ENCODE measurements at regions not wholly inside any gene's neighbourhood (a gene's known extent, or its start where the extent isn't known, plus 50 kb on each side); places are given as distances from the start of the nearest gene placed in this dataset.
A peak's percentile ranks its signal among the peaks of the same experiment; 100 is the strongest.

DNA sequence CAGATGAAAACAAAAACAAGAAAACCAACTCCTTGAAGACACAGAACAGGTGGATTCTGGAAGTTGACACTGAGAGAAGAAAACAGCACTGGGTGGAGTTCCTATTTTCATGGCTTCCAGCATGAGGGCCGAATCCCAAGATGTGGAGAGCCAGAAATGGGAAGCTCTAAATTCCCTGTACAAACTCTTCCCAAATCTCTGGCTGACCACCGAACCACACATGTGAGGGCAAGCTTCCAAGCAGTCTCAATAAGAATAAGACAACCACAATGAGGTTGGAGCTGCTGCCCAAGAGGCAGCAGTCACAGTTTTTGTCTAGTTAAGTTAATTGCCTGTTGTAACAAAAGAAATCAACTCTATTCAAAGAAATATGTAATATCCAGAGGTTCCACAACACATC is 339.3 kb upstream of the SLC30A5 start:
- TF ChIP-seq JUND (IDR thresholded peaks at IDR 0.05; ENCODE audit: low read depth): no peak
- in situ Hi-C loops (cut with HindIII; ENCODE audit: low pct_unique_long_range_greater_than_20kb, low sequenced_read_pairs): no loop called here
- no peak for DNase-seq (ENCODE audit: low read depth in 1 of 2, low spot score in 1 of 2)

GRCh38 chr5:68755293-68755692 is 338.5 kb upstream of the SLC30A5 start:
- no peak for DNase-seq (ENCODE audit: low read depth in 1 of 2, low spot score in 1 of 2)
- in situ Hi-C loops (cut with HindIII; ENCODE audit: low pct_unique_long_range_greater_than_20kb, low sequenced_read_pairs): no loop called here
- TF ChIP-seq JUND (IDR thresholded peaks at IDR 0.05; ENCODE audit: low read depth): no peak

GRCh38 chr5:68757006-68757405 is 336.8 kb upstream of the SLC30A5 start:
- in situ Hi-C loops (cut with HindIII; ENCODE audit: low pct_unique_long_range_greater_than_20kb, low sequenced_read_pairs): no loop called here
- TF ChIP-seq JUND (IDR thresholded peaks at IDR 0.05; ENCODE audit: low read depth): no peak
- no peak for DNase-seq (ENCODE audit: low read depth in 1 of 2, low spot score in 1 of 2)

DNA sequence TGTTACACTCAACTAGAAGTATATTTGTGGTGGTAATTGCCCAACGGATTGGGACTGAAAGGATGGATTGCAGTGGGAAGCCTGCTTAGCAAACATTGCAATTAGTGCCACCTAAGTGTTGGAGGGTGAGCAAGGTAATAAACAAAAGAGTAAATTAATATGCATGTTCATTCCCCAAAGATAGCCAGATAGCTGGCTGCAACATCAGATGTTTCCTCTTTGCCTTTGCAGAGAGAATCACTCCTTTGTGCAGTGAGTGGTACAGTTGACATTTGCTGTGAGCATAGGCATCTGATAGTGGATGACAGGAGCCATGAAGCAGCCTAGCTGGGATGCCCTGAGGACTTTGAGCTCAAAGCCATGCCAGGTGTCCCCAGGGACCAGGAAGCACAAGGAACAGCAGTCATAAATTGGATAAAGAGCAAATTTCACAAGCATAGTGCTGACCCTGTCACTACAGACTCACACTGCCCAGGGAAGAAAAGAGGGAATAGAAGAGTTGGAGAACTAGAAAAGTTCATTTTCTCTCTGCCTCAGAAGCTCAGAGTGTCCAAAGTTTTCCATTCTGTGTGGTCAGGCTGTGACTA is 336.1 kb upstream of the SLC30A5 start:
- TF ChIP-seq JUND (IDR thresholded peaks at IDR 0.05; ENCODE audit: low read depth): no peak
- in situ Hi-C loops (cut with HindIII; ENCODE audit: low pct_unique_long_range_greater_than_20kb, low sequenced_read_pairs): no loop called here
- DNase-seq (ENCODE audit: low read depth in 1 of 2, low spot score in 1 of 2): peak in 1 of 2 experiments; percentile 22

DNA sequence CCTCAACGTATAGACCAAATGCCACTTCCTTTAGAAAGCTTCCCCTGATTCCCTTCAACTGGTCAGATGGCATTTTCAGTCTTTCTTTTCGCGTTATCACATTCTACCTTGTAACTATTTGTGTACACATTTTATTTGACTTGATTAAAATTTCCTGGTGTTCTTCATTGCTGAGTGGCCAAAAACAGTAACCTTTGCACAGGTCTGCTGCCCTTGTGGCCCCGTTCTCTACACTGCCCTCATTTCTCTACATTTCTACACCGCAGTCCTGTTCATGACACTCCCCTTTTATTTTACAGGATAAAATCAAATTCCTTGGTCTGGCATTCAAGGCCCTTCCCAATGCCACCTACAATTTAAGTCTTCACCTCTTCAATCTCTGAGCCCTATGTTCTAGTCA is 334.2 kb upstream of the SLC30A5 start:
- TF ChIP-seq JUND (IDR thresholded peaks at IDR 0.05; ENCODE audit: low read depth): no peak
- in situ Hi-C loops (cut with HindIII; ENCODE audit: low pct_unique_long_range_greater_than_20kb, low sequenced_read_pairs): no loop called here
- no peak for DNase-seq (ENCODE audit: low read depth in 1 of 2, low spot score in 1 of 2)

DNA sequence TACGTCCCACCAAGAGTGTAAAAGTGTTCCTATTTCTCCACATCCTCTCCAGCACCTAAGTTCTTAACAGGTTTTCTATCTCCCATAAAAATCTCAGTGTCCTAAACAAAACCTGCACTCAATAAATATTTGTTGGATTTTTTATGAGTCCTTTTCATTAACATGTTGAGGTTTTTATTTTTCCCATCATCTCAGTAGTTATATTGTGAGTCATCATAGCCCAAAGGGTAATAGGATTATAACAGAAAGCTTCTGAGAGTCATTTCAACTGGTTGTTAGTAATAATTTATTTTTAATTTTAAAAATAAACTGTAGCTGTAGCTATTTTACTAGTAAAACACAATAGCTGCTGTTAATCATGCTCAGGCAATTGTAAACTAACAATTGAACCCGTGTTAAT is 331.6 kb upstream of the SLC30A5 start:
- 0 out of 2 replicates have a peak, but pooled peaks have one; percentile 19 for TF ChIP-seq JUND (IDR thresholded peaks at IDR 0.05; ENCODE audit: low read depth)
- in situ Hi-C loops (cut with HindIII; ENCODE audit: low pct_unique_long_range_greater_than_20kb, low sequenced_read_pairs): no loop called here
- peak in 1 of 2 experiments; percentile 13 for DNase-seq (ENCODE audit: low read depth in 1 of 2, low spot score in 1 of 2)

DNA sequence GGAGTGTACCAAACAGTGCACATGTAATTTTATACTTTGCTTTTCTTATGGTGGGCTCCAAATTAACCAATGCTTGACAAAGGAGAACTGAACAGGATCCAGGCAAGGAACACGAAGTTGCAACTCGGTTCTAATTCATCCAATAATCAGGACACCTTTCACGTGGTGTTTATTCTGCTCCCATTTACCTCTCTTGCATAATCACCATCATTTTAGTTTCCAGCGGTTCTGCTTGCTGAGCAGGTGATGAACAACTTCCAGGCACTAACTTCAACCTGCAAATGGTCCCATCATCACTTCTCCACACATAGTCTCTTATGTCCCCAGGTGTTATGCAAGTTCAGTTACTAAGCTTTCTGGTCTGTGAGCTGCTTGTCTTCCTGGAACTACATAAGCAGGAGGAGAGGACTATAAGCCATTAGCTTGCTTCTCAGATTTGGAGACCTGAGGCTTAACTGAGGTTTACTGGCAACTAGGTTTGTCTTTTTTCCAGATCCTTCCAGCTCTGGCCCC is 326.8 kb upstream of the SLC30A5 start:
- in situ Hi-C loops (cut with HindIII; ENCODE audit: low pct_unique_long_range_greater_than_20kb, low sequenced_read_pairs): no loop called here
- TF ChIP-seq JUND (IDR thresholded peaks at IDR 0.05; ENCODE audit: low read depth): no peak
- no peak for DNase-seq (ENCODE audit: low read depth in 1 of 2, low spot score in 1 of 2)

DNA sequence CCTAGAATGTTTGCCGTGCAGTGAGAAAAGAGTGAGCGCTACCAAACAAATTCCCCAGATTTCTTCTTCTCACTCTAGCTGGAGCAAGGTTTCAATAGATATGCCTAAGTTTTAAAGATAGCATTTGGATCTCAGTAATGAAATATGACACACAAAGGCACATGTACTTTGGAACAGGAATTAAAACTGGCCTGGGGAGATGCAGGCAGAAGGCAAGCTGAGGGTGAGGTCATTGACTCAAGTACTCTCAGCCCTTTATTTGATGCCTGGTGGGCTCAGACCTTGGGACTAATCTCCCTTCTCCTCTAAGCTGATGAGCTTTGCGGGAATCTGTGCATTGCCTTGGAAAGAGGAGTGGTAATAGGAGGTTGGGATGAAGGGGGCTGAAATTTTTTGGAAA is 323.3 kb upstream of the SLC30A5 start:
- in situ Hi-C loops (cut with HindIII; ENCODE audit: low pct_unique_long_range_greater_than_20kb, low sequenced_read_pairs): no loop called here
- no peak for TF ChIP-seq JUND (IDR thresholded peaks at IDR 0.05; ENCODE audit: low read depth)
- no peak for DNase-seq (ENCODE audit: low read depth in 1 of 2, low spot score in 1 of 2)

GRCh38 chr5:68771221-68771620 is 322.6 kb upstream of the SLC30A5 start:
- in situ Hi-C loops (cut with HindIII; ENCODE audit: low pct_unique_long_range_greater_than_20kb, low sequenced_read_pairs): no loop called here
- no peak for TF ChIP-seq JUND (IDR thresholded peaks at IDR 0.05; ENCODE audit: low read depth)

GRCh38 chr5:68771732-68772131 is 322.1 kb upstream of the SLC30A5 start:
- no peak for TF ChIP-seq JUND (IDR thresholded peaks at IDR 0.05; ENCODE audit: low read depth)
- DNase-seq (ENCODE audit: low read depth in 1 of 2, low spot score in 1 of 2): no peak
- in situ Hi-C loops (cut with HindIII; ENCODE audit: low pct_unique_long_range_greater_than_20kb, low sequenced_read_pairs): no loop called here

More at GRCh38 chr5:68771221-68771620, 322.6 kb upstream of the SLC30A5 start:
- no peak for DNase-seq (ENCODE audit: low read depth in 1 of 2, low spot score in 1 of 2)

GRCh38 chr5:68776381-68776780 is 317.4 kb upstream of the SLC30A5 start:
- TF ChIP-seq JUND (IDR thresholded peaks at IDR 0.05; ENCODE audit: low read depth): no peak
- in situ Hi-C loops (cut with HindIII; ENCODE audit: low pct_unique_long_range_greater_than_20kb, low sequenced_read_pairs): no loop called here
- DNase-seq (ENCODE audit: low read depth in 1 of 2, low spot score in 1 of 2): no peak

DNA sequence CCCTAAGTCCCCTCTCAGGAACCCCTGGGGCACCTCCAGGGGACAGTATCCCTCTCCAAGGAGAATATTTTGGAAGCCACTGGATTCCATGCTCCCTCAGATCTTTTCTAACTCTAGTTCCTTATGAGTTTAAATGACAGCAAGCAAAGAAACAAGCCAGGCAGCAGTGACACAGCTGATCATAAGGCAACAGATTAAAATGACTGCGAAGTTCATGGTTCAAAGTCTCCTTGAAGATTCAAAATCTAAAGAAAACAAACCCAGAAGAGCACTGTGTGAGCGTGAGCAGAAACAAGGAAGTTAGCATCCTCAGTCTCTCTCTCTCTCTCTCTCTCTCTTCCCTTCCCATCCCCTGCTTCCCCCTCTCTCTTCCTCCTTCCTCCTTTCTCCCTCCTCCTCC is 316.7 kb upstream of the SLC30A5 start:
- in situ Hi-C loops (cut with HindIII; ENCODE audit: low pct_unique_long_range_greater_than_20kb, low sequenced_read_pairs): no loop called here
- TF ChIP-seq JUND (IDR thresholded peaks at IDR 0.05; ENCODE audit: low read depth): no peak
- DNase-seq (ENCODE audit: low read depth in 1 of 2, low spot score in 1 of 2): no peak

GRCh38 chr5:68778484-68778883 is 315.3 kb upstream of the SLC30A5 start:
- TF ChIP-seq JUND (IDR thresholded peaks at IDR 0.05; ENCODE audit: low read depth): no peak
- in situ Hi-C loops (cut with HindIII; ENCODE audit: low pct_unique_long_range_greater_than_20kb, low sequenced_read_pairs): no loop called here
- peak in 1 of 2 experiments; percentile 4 for DNase-seq (ENCODE audit: low read depth in 1 of 2, low spot score in 1 of 2)

Data from T47D (cell line).